B cell (primary cell): ENCODE measurements at regions not wholly inside any gene's neighbourhood (a gene's known extent, or its start where the extent isn't known, plus 50 kb on each side); places are given as distances from the start of the nearest gene placed in this dataset.

Source experiments
- CTCF ChIP-seq: fragments of 200-600 bp; IDR thresholded peaks from one replicate; pipeline ENCODE4 v1.8.0; 2022; ENCODE audit warnings: antibody characterized with exemption, mild to moderate bottlenecking
- EZH2 ChIP-seq: IDR thresholded peaks from 2 replicates; pipeline ENCODE4 v1.6.1; 2012; ENCODE audit warnings: borderline replicate concordance, low read depth, mild to moderate bottlenecking, moderate library complexity, low read length; ENCODE audit not compliant: insufficient read depth, poor library complexity, severe bottlenecking

GRCh38 chr16:64362193-64362592, 759.7 kb downstream of the CDH11 start:
- TF ChIP-seq CTCF (no peak), EZH2 (no peak)
